ENCODE measurements at regions not wholly inside any gene's neighbourhood (a gene's known extent, or its start where the extent isn't known, plus 50 kb on each side); places are given as distances from the start of the nearest gene placed in this dataset.

GRCh38 chr2:117378653-117379052, 435.8 kb upstream of the DDX18 start:
- no peak for TF ChIP-seq CTCF (IDR thresholded peaks at IDR 0.05; ENCODE audit: low read depth, low read length)
- TF ChIP-seq EZH2phosphoT487 (IDR thresholded peaks at IDR 0.05; ENCODE audit: low read depth), result no peak

Measured in OCI-LY3 (cell line).